ENCODE measurements at regions not wholly inside any gene's neighbourhood (a gene's known extent, or its start where the extent isn't known, plus 50 kb on each side); places are given as distances from the start of the nearest gene placed in this dataset.

DNA sequence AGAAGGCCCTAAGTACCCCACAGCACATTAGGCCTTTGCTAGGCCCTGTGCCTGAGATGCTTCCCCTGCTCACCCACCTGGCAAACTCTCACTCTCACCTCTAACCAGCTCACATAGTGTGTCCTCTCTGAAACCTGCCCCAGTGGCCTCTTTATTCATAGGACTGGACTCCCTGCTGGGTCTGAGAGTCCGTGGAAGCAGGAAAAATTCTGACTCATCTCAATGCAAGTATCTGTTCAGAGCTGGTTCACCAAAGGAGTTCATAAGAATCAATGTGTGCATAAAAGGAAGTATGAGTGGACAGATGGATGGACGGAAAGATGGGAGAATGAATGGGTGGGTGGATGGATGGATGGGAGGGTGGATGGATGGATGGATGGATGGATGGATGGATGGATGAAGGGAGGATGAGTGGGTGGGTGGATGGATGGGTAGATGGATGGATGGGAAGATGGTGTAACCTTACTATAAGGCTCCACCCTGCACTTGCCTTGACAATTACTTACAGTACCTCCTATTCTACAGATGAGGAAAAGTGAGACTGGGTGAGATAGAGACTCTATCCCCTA, 111.2 kb upstream of the ZMIZ1 start:
- peak; percentile 57 for DNase-seq (ENCODE audit: low spot score)

DNA sequence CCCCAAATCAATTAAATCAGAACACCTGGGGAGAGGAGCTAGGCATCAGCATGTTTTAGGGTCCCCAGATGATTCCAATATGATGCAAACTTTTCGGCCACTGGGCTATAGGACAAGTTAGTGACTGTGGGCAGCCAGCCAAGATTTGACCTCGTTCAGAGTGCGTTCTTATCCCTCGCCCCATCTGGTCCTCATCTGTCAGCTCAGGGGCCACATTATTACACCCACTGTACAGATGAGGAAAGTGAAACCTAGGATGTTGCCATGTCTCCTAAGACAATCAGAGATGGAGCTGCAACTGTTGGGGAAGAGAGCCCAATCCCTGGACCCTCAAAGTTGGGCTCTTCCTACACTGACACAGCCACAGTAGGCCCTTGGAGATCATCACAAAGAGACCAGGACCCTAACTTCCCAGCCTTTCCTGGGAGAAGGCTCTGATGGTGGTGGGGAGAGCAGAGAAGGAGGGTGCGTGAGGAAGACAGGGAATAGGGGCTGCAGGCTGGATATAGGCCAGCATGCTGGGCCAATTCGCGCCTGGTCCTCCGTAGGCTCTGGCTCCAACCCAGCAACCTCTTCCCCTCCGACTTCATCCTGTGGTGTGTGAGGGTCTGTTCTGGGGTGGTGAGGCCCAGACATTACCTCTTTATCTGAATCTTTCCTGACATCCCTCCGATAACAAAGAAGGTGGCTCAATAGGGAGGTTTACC, 109.4 kb upstream of the ZMIZ1 start:
- DNase-seq (ENCODE audit: low spot score) = no peak

DNA sequence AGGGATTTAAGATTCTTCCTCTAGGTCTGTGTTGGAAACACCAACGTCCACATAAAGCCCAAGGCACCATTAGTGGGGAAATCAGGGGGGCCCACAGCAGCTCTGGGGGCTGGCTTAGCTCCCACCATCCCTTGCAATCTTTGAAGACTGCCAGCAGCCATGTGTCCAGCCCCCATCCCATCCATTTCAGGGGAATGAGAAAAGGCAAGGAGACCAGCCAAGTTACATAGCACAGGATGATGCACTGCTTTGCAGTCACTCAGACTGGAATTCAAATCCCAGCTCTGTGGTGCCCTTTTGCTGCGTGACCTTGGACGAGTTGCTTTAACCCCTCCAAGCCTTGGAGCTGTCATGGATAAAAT, 108.9 kb upstream of the ZMIZ1 start:
- DNase-seq (ENCODE audit: low spot score) = no peak

DNA sequence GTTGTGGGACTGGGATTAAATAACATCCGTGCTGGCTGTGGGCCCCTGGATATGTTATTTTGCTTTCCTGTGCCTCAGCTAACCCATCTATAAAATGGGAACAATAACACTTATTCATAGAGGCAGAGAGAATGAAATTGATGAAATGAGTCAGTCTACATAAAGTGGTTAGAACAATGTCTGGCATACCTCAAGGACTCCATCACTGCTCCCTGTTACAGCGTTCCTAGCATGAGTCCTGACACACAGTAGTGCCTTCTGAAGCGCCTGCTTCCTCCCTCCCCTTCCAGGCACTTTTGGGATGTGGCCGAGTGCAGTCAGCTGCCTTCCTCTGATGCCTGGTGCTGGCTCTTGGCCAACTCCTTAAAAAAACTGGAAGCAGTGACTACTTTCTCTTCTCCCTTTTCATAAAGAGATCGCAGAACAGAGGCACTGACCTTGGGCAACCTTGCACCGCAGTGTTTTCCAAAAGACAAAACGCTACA, 108.4 kb upstream of the ZMIZ1 start:
- DNase-seq (ENCODE audit: low spot score) = peak; percentile 89

DNA sequence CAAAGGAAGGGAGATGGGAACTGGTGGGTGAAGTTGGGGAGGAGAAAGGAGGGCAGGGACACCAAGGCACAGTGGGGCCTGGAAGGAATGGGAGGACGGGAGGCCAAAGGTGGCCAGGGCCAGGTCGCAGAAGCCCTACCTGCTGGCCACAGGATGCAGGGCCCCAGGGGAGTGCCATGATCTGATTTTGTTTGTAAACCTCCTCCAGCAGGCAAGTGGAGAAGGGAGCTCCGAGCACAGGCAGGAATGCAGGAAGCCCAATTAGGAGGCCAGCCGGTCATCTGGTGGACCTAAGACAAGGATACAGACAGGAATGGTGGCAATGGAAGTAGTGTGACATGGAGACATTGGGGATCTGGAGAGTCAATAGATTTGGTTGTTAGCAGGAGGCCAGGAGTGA, 107.0 kb upstream of the ZMIZ1 start:
- no peak for DNase-seq (ENCODE audit: low spot score)

DNA sequence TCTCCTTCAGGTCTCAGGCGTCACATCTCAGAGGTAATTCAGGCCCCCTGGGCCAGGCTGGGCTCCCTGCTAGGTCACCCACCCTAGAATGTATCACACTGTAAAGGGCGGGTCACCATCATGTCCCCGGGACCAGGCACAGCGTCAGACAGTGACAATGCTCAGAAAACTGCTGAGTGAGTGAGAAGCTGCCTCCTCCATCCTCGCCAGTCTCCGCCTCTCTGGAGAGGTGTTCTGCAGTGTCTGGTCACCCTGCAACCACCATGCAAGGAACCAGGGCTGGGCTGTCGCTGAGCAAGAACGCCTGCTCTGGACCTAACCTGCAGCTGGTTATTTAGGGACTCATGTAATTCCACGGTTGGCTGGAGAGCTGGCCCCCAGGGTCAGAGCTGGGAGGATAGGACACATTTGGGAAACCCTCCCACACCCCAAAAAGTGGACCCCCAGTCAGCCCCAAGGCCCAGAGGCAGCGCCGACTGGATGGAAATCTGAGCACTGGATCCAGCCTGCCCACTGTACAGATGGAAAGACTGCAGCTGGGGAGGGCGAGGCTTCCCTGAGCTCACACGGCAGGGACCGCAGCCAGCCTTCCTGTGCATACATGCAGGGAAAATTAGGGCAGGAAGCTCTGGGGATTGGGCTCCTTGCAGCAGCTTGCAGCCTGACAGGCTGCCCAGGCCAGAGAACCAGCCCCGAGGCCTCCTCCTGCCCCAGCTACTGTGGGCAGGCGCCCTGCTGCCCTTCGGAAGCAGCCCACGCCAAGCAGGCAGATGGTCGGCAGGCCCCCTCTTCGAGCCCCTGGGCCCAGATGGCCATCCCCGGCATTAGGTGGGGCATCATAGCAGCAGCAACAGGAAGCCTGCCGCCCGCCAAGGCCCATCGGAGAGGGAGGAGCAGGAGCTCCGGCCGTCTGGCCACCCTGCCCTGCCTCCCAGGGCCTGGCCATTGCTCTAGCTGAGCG, 105.4 kb upstream of the ZMIZ1 start:
- no peak for DNase-seq (ENCODE audit: low spot score)

DNA sequence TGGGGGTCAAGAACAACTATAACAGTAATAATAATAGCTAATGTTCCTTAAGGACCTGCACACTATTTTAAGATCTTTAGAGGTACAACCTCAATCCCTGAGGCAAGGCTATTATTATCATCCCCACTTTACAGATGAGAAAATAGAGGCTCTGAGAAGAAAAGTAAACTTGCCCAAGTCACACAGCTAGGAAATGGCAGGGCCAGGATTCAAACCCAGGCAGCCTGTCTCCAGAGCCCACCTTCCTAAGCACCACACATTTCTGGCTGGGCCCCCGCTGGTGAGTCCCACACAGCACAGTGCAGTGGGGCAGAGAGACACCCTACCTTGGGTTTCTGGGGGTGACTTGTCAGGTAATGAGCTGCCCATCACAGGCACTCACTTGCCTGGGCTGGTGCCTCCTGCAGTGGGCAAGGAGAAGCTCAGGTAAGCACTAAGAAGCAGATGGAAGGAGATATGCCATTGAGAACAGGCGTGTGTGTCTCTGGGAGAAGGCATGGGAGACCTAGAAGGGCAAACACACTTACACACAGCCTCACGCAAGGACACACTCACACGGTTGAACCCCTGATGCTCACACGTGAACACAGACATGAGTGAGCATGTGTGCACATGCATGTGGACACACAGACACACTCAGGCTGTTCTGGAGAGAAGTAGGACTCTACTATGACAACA, 104.4 kb upstream of the ZMIZ1 start:
- no peak for DNase-seq (ENCODE audit: low spot score)

DNA sequence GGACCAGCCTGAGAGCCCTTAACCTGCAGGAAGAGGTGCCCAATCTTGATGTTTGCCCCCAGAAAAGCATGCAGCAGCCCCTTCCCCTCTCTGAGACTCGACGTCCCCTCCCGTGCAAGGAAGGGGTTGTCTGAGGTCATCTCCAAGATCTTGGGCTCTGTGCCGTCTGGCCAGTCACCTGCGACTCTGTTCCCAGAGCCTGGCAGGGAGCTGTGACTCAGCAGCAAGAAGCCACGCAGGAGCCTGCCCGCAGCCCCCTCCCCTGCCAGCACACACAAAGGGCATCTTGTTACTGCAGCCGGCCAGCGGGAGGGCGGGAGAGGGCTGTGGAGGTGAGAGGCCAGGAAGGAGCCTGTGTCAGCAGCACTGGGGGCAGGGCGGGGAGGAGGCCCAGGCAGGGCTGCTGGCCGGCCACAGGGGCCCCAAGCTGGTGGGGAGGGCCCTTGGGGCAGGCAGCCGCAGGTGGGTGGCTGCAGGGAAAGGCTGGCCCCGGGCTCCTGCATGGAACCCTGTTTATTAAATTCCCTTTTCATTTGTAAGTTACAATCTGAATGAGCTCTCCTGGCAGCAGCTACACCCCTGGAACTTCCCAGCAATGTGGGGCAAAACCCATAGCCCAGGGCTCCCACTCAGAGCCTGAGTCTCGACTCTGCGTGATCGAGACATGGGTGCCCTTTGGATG, 103.7 kb upstream of the ZMIZ1 start:
- DNase-seq (ENCODE audit: low spot score) = peak; percentile 91

DNA sequence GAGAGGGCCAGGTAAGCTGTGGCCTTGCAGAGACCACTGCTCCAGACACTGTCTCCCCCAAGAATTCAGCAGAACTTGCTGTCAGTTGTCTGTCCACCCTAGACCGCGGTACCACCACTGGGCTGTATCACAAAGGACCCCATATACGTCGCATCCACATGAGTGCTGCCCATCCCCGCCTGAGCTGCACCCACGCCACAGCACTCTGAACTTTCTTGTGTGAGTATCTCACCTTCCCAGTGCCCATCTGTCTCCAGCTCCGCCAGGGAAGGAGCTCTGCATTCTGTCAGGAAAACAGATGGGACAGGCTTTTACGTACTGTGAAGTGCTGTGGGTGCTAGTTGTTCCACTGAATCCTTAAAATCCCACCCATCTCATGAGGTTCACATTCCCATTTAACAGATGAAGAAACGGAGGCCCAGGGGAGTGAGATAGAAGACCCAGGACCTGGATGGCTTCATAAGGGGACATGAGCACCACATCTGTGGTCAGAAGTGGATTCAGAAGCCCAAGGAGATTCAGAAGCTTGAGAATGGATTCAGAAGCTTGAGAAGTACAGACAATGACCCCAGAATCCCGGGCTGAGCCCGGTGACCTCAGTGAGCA, 102.5 kb upstream of the ZMIZ1 start:
- no peak for DNase-seq (ENCODE audit: low spot score)

DNA sequence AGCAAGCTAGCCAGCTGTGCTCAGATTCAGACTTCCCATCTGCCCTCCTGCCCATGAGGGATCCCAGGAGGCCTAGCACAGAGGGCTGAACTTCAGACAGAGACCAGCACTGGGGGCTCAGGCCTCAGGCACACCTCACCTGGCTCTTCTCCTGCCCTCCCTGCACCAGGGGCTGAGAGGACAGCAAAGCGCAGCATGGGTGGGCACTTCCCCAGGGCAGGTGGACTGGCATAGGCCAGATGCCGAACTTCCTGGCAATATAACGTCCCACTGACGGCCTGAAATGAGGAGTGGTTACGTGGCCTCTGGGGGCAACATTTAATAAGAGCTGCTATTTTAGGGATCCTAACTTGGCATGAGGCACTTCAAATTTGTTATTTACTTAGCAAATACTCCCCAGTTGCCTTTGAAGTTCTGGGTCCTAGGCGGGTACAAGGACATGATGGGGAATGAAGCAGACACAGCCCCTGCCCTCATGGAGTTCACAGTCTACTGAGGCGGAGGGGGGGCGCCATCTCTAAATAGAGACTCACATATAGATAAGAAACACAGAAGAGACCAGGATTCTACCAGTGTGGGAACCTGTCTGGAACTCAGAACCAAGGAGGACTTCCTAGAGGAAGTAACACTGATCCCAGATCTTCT, 101.8 kb upstream of the ZMIZ1 start:
- DNase-seq (ENCODE audit: low spot score) = no peak

DNA sequence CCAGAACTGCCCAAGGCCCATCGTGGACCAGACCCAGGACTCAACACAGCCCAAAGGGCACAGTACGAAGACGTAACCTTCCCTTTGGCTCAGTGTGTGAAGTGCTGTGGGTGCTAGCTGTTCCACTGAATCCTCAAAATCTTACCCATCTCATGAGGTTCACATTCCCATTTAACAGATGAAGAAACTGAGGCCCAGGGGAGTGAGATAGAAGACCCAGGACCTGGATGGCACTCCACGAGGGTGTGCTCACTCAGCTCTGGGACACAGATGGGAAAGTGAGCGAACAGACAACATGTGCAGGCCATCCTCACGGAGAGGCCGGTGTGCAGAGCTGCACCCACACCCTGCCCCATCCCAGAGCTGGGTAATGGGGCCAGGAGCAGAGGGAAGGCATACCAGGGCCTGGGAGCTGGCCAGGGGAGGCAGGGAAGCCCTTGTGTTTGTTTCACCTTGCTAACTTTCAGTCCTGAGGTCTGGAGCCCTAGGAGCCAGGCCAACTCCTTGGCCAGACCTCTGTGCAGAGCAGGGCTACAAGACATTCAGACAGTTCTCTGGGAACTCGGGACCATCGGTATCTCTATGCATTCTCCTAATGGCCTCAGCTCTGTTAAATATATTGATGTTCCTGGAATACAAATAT, 100.3 kb upstream of the ZMIZ1 start:
- DNase-seq (ENCODE audit: low spot score) = no peak

DNA sequence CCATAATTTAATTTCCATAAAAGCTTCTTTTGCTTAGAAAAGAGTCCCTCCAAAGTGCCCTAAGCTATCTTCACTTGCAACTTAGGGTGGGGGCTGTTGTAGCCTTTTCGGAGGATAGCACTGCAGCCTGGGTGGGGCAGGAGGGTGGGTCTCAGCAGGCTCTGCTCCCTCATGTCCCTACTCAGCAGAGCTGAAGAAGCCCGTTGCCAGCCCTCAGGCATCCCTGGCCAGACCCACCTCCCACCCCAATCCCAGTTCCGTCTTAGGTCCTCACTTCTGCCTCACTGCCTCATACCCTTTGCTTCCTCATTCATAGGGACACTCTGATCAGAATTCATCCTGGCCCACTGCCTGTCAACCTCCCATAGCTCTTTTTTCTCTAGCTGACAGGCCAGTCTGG, 99.8 kb upstream of the ZMIZ1 start:
- DNase-seq (ENCODE audit: low spot score) = no peak

DNA sequence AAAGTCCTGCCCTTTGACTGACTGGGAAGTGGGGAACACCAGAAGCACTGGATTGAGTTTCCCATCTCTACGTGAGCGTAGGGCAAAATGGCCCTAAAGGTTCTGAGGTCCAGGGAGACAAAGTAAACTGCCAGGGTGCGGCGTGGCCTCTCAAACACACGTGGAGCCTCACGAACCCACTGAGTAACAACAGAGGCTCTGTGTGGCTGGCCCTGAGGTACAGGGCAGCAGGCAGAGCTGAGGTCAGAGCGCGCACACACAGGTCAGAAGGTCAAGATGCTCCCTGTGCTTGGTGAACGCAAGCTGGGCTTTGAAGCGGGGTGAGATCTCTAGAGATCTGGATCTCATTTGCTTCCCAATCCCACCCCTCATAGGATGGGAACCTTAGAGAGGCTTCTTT, 99.0 kb upstream of the ZMIZ1 start:
- no peak for DNase-seq (ENCODE audit: low spot score)

DNA sequence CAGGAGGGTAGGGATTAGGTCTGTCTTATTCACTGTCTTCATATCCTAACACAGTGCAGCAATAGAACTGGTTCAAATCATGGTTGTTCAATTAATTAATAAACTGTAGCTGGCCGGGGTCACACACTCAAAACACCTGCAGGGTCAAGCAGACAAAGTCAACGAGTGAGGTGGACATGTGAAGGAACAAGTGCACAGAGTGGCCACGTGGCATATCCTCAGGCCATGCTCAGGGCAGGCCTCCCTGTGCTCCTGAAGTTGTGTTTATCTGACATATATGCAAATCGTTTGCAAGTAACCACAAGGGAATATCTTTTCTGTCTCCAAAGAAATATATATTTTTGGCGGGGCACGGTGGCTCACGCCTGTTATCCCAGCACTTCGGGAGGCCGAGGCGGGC, 98.5 kb upstream of the ZMIZ1 start:
- DNase-seq (ENCODE audit: low spot score) = no peak

DNA sequence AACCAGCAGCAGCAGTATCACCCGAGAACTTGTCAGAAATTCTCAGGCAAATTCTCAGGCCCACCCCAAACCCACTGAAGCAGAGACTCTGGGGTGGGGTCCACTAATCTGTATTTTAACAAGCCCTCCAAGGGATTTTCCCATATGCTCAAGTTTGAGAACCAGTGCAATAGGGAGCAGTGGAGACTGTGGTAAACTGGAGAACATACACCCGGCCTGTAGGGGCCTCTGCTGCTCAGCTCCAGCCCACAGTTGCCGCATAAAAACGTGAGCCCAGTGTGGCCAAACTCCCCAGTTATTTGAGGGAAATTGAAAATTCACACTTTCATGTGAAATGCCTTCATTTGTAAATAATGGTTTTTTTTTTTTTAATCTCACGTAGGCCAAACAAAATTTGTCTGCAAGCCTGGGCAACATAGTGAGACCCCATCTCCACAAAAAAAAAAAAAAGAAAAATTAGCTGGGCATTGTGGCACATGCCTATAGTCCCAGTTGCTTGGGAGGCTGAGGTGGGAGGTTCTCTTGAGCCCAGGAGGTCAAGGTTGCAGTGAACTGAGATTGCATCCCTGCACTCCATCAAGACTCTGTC, 97.6 kb upstream of the ZMIZ1 start:
- DNase-seq (ENCODE audit: low spot score) = no peak

DNA sequence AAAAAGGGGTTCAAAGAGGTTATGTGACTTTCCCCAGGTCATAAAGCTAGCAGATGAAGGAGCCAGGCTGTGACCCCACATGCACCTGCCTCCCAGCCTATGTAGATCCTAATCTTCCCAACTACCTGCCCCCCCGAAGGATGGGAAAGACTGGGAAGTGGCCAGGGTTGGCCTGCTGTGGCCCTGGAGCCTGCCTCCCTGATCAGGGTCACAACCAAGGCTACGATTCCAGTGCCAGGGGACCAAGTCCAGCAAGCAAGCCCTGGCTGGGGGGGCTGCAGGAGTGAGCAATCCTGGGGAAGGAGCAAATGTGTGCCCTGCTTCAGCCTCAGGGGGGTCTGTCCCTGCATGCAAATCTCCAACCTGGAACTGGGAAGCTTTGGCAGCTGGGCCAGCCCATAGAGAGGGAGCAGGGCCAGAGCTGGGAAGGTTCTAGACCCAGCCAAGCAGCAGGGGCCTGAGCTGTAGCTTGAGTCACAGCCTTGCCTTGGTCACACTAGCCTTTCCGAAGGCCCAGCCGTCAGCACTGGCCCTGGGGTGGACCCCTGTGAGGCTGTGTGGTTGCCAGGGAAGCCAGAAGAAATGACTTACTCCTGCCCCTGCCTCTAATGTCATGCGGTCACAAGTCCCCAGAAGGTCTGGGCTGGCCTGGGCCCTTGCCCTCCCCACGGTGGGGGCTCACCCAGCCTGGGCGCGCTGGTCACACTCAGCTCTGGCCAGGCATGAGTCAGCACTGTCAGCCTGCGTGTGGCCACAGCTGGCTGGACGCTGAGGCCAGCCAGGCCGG, 96.4 kb upstream of the ZMIZ1 start:
- peak; percentile 89 for DNase-seq (ENCODE audit: low spot score)

DNA sequence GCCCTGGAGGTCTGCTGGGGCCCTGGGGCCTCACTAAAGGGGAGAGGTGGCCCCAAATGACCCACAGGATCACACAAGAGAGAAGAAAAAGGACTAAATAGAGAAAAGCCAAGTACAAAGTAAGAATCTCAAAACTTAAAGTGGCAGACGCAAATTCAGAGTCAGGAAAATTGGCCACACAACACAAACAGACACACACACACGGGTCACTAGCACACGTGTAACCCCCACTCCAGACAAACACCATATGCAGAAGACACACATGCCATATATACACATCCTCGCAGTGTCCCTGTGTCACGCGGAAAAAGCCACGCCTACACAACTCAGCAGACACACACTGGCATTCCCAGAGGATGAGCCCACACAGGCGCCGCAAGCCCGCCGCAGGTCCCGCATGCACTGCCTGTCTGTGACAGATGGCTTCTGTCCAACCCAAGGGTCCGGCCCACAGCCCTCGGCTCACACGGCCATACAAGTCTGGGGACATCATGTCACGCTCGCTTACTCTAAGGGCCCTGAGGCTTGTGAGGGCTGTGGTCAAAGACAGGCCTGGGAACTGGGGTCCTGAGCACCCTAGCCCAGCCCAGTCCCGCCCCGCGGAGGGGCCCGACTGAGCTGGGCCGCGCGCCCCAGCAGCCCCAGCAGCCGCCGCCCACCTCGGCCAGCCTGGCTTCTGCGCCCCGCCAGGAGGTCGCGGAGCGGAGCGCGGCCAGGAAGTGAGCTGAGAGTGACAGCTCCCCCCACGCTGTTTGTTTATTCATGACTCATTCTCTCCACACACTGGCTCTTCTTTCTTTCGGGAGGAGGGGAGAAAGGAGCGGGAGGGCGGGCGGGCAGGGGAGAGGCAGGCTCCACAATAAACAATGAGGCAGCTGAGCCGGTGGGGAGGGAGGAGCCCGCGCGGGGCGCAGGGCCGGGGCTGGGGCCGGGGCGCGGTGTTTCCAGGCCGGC, 95.5 kb upstream of the ZMIZ1 start:
- peak; percentile 96 for DNase-seq (ENCODE audit: low spot score)

All from A172 (cell line).